ENCODE measurements at regions not wholly inside any gene's neighbourhood (a gene's known extent, or its start where the extent isn't known, plus 50 kb on each side); places are given as distances from the start of the nearest gene placed in this dataset.

- H3K4me3 ChIP-seq (replicated peaks; ENCODE audit: low read depth, low read length): no peak overlapping the region
- no peak for DNase-seq (ENCODE audit: extremely low read depth, low read depth)
Observed at GRCh38 chr10:4661511-4662255, 164.3 kb upstream of the AKR1E2 start.

GRCh38 chr10:4658777-4659176 is 167.2 kb upstream of the AKR1E2 start:
- DNase-seq (ENCODE audit: extremely low read depth, low read depth): no peak
- TF ChIP-seq CTCF (IDR thresholded peaks at IDR 0.05; ENCODE audit: low read depth, low read length, missing control alignments): no peak
- H3K4me3 ChIP-seq (replicated peaks; ENCODE audit: low read depth, low read length): no peak overlapping the region

More at GRCh38 chr10:4661511-4662255, 164.3 kb upstream of the AKR1E2 start:
- TF ChIP-seq CTCF (IDR thresholded peaks at IDR 0.05; ENCODE audit: low read depth, low read length, missing control alignments): no peak

- no peak overlapping the region for H3K4me3 ChIP-seq (replicated peaks; ENCODE audit: low read depth, low read length)
- peak; percentile 86 for TF ChIP-seq CTCF (IDR thresholded peaks at IDR 0.05; ENCODE audit: low read depth, low read length, missing control alignments)
- no peak for DNase-seq (ENCODE audit: extremely low read depth, low read depth)
Observed at GRCh38 chr10:4656576-4657194, 169.3 kb upstream of the AKR1E2 start.

GRCh38 chr10:4655879-4656278 is 170.1 kb upstream of the AKR1E2 start:
- no peak overlapping the region for H3K4me3 ChIP-seq (replicated peaks; ENCODE audit: low read depth, low read length)
- no peak for DNase-seq (ENCODE audit: extremely low read depth, low read depth)

GRCh38 chr10:4655406-4655805 is 170.6 kb upstream of the AKR1E2 start:
- no peak for DNase-seq (ENCODE audit: extremely low read depth, low read depth)
- TF ChIP-seq CTCF (IDR thresholded peaks at IDR 0.05; ENCODE audit: low read depth, low read length, missing control alignments): no peak
- no peak overlapping the region for H3K4me3 ChIP-seq (replicated peaks; ENCODE audit: low read depth, low read length)

More at GRCh38 chr10:4655879-4656278, 170.1 kb upstream of the AKR1E2 start:
- no peak for TF ChIP-seq CTCF (IDR thresholded peaks at IDR 0.05; ENCODE audit: low read depth, low read length, missing control alignments)

- DNase-seq (ENCODE audit: extremely low read depth, low read depth): no peak
- no peak for TF ChIP-seq CTCF (IDR thresholded peaks at IDR 0.05; ENCODE audit: low read depth, low read length, missing control alignments)
- no peak overlapping the region for H3K4me3 ChIP-seq (replicated peaks; ENCODE audit: low read depth, low read length)
Observed at GRCh38 chr10:4654496-4654895, 171.5 kb upstream of the AKR1E2 start.
